Sigmoid colon (tissue), 6 donors: ENCODE measurements at regions not wholly inside any gene's neighbourhood (a gene's known extent, or its start where the extent isn't known, plus 50 kb on each side); places are given as distances from the start of the nearest gene placed in this dataset.

Source experiments
- DNase-seq: peaks from one replicate; pipeline ENCODE4 v3.0.0-alpha.2; 2019
- H3K27ac ChIP-seq, 4 donors: fragments of 200-600 bp; sonication (generic); one replicate each; pipeline ENCODE4 v1.5.1; 2016 to 2019; ENCODE audit warnings: mild to moderate bottlenecking in 1 of 4
- H3K27me3 ChIP-seq, 3 donors: fragments of 200-600 bp; sonication (generic); one replicate each; pipeline ENCODE4 v1.5.1; 2019; ENCODE audit warnings: mild to moderate bottlenecking in 1 of 3
- H3K36me3 ChIP-seq, 4 donors: fragments of 200-600 bp; sonication (generic); one replicate each; pipeline ENCODE4 v1.5.1; 2016 to 2019
- H3K4me1 ChIP-seq, 4 donors: fragments of 200-600 bp; sonication (generic); one replicate each; pipeline ENCODE4 v1.5.1; 2017 to 2019
- H3K4me3 ChIP-seq, 4 donors: fragments of 200-600 bp; sonication (generic); one replicate each; pipeline ENCODE4 v1.5.1; 2017 to 2019; ENCODE audit warnings: mild to moderate bottlenecking in 2 of 4, moderate library complexity in 1 of 4
- H3K9me3 ChIP-seq, 4 donors: fragments of 200-600 bp in 3 of 4; sonication (generic) in 3 of 4; one replicate each; pipeline versions ENCODE4 v1.5.1 to v1.6.1; 2013 to 2019
- EP300 ChIP-seq, 4 donors: sonication (generic); formaldehyde crosslinking; IDR thresholded peaks; one replicate each; pipeline ENCODE4 v1.6.1; 2017; ENCODE audit warnings: antibody characterized with exemption in 4 of 4
- POLR2A ChIP-seq, 2 donors: fragments of 450-650 bp; IDR thresholded peaks; one replicate each; pipeline ENCODE4 v1.6.1; 2016; ENCODE audit warnings: antibody characterized with exemption in 2 of 2, mild to moderate bottlenecking in 2 of 2, moderate library complexity in 2 of 2
- POLR2AphosphoS5 ChIP-seq, 4 donors: sonication (generic); formaldehyde crosslinking; IDR thresholded peaks; one replicate each; pipeline ENCODE4 v1.6.1; 2017; ENCODE audit warnings: antibody characterized with exemption in 4 of 4
- WGBS, 2 donors: extraction: QIAGEN DNeasy Blood & Tissue Kit; methylation state at CpG; one replicate each; pipeline ENCODE4 v1.1.7; 2013; 5-methylcytosine and 5-hydroxymethylcytosine counted together
- intact Hi-C: fragments of 100-400 bp; cut with DNase I; formaldehyde crosslinking; loops from one replicate; pipeline ENCODE4 v1.15.1; 2023
- TF ChIP-seq, protein P1 (sequence below), 4 experiments: fragments of 450-650 bp in 3 of 4; fragments of 200-600 bp in 1 of 4; IDR thresholded peaks; one replicate each; pipeline ENCODE4 v1.5.1; 2016 to 2019; ENCODE audit warnings: antibody characterized with exemption in 4 of 4, mild to moderate bottlenecking in 3 of 4, moderate library complexity in 2 of 4
- donor health status: healthy with polysubstance abuse.
- donor health status: healthy.

- Histone ChIP-seq H3K9me3 (peaks cover 0 to 4% (median 1%) of the 10 kb centered on the region in 4 donors), H3K4me1 (no peaks in the 10 kb centered on the region), H3K4me3 (no peak overlapping the region), H3K27me3 (no peaks in the 10 kb centered on the region), H3K27ac (no peak overlapping the region), H3K36me3 (no peaks in the 10 kb centered on the region)
- DNase-seq: no peak
- TF ChIP-seq EP300 (IDR thresholded peaks at IDR 0.05) (no peak), POLR2AphosphoS5 (IDR thresholded peaks at IDR 0.05) (no peak), POLR2A (IDR thresholded peaks at IDR 0.05) (no peak)
- TF ChIP-seq, protein P1, sequence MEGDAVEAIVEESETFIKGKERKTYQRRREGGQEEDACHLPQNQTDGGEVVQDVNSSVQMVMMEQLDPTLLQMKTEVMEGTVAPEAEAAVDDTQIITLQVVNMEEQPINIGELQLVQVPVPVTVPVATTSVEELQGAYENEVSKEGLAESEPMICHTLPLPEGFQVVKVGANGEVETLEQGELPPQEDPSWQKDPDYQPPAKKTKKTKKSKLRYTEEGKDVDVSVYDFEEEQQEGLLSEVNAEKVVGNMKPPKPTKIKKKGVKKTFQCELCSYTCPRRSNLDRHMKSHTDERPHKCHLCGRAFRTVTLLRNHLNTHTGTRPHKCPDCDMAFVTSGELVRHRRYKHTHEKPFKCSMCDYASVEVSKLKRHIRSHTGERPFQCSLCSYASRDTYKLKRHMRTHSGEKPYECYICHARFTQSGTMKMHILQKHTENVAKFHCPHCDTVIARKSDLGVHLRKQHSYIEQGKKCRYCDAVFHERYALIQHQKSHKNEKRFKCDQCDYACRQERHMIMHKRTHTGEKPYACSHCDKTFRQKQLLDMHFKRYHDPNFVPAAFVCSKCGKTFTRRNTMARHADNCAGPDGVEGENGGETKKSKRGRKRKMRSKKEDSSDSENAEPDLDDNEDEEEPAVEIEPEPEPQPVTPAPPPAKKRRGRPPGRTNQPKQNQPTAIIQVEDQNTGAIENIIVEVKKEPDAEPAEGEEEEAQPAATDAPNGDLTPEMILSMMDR (IDR thresholded peaks at IDR 0.05): no peak
- WGBS, 2 donors: 78 to 84% methylated on average over 1 of the region's 1 CpG
- intact Hi-C loops: no loop called here
Observed at GRCh38 chr4:104682311-104682710, 187.6 kb upstream of the CXXC4 start.

- Histone ChIP-seq H3K4me1 (no peaks in the 10 kb centered on the region), H3K27me3 (no peaks in the 10 kb centered on the region), H3K36me3 (no peaks in the 10 kb centered on the region), H3K4me3 (no peak overlapping the region), H3K9me3 (no peaks in the 10 kb centered on the region), H3K27ac (no peak overlapping the region)
- intact Hi-C loops: no loop called here
- 75 to 83% methylated on average over 5 of the region's 5 CpGs for WGBS, 2 donors
- TF ChIP-seq POLR2AphosphoS5 (IDR thresholded peaks at IDR 0.05) (no peak), EP300 (IDR thresholded peaks at IDR 0.05) (no peak), POLR2A (IDR thresholded peaks at IDR 0.05) (no peak)
- TF ChIP-seq, protein P1 (IDR thresholded peaks at IDR 0.05): no peak
- no peak for DNase-seq
Observed at GRCh38 chr4:104693601-104694201, 199.0 kb upstream of the CXXC4 start.

GRCh38 chr4:104716584-104716983 lies 221.9 kb upstream of the CXXC4 start:
- intact Hi-C loops: no loop called here
- Histone ChIP-seq H3K27me3 (no peaks in the 10 kb centered on the region), H3K4me3 (no peak overlapping the region), H3K27ac (no peak overlapping the region), H3K36me3 (no peaks in the 10 kb centered on the region), H3K9me3 (peaks cover 0 to 2% (median 0%) of the 10 kb centered on the region in 4 donors), H3K4me1 (no peaks in the 10 kb centered on the region)
- whole genome bisulfite sequencing, 2 donors: 86 to 91% methylated on average over 2 of the region's 2 CpGs
- TF ChIP-seq POLR2AphosphoS5 (IDR thresholded peaks at IDR 0.05): no peak
- TF ChIP-seq POLR2A (IDR thresholded peaks at IDR 0.05): no peak
- TF ChIP-seq EP300 (IDR thresholded peaks at IDR 0.05): no peak
- TF ChIP-seq, protein P1 (IDR thresholded peaks at IDR 0.05): no peak
- no peak for DNase-seq

- no peaks in the 10 kb centered on the region for H3K4me1 ChIP-seq
Observed at GRCh38 chr4:104719539-104720230, 225.0 kb upstream of the CXXC4 start.

More at GRCh38 chr4:104719539-104720230, 225.0 kb upstream of the CXXC4 start:
- TF ChIP-seq, protein P1 (IDR thresholded peaks at IDR 0.05): no peak
- TF ChIP-seq EP300 (IDR thresholded peaks at IDR 0.05) (no peak), POLR2AphosphoS5 (IDR thresholded peaks at IDR 0.05) (no peak), POLR2A (IDR thresholded peaks at IDR 0.05) (no peak)
- WGBS, 2 donors: 73 to 77% methylated on average over 4 of the region's 4 CpGs
- Histone ChIP-seq H3K4me3 (no peak overlapping the region), H3K36me3 (no peaks in the 10 kb centered on the region), H3K27me3 (no peaks in the 10 kb centered on the region), H3K27ac (no peak overlapping the region), H3K9me3 (peaks cover 0 to 2% (median 0%) of the 10 kb centered on the region in 4 donors)
- DNase-seq: no peak
- intact Hi-C loops: no loop called here
